HEK293 (cell line): ENCODE measurements at regions not wholly inside any gene's neighbourhood (a gene's known extent, or its start where the extent isn't known, plus 50 kb on each side); places are given as distances from the start of the nearest gene placed in this dataset.

Experiments
- CTCF ChIA-PET: fragments of 350-600 bp; formaldehyde crosslinking; extraction: SDS; loops from one replicate; lab custom pipeline; 2021; ENCODE audit warnings: antibody characterized with exemption; lab: Yijun Ruan, JAX
- POLR2A ChIA-PET: fragments of 300-600 bp; formaldehyde crosslinking; extraction: SDS; loops from one replicate; lab custom pipeline; 2020; ENCODE audit warnings: antibody characterized with exemption, inconsistent platforms; lab: Yijun Ruan, JAX
- H3K27ac ChIP-seq: fragments of 200-500 bp; sonication (Bioruptor generic); 2 replicates; pipeline ENCODE4 v1.5.1; 2014; ENCODE audit warnings: low read depth, low read length, control low read depth, inconsistent platforms; ENCODE audit errors: extremely low read depth
- H3K36me3 ChIP-seq, 2 experiments: fragments of 200-500 bp in 1 of 2; sonication (Bioruptor generic) in 1 of 2; 1 replicate in 1 of 2; 2 replicates in 1 of 2; pipeline ENCODE4 v1.5.1; 2014 to 2017; ENCODE audit warnings: inconsistent platforms in 2 of 2, low read length in 2 of 2; ENCODE audit not compliant: control insufficient read depth in 2 of 2, insufficient read depth in 1 of 2
- H3K4me1 ChIP-seq: fragments of 200-500 bp; sonication (Bioruptor generic); 2 replicates; pipeline ENCODE4 v1.5.1; 2014; ENCODE audit warnings: mild to moderate bottlenecking, low read length, inconsistent platforms; ENCODE audit not compliant: control insufficient read depth, insufficient read depth
- H3K4me3 ChIP-seq: 2 replicates; pipeline ENCODE4 v1.5.1; 2011; ENCODE audit warnings: low read depth, mild to moderate bottlenecking, control low read depth, low read length, moderate library complexity
- H3K9me3 ChIP-seq: fragments of 200-500 bp; sonication (Bioruptor generic); 2 replicates; pipeline ENCODE4 v1.5.1; 2014; ENCODE audit warnings: low read depth, low read length, inconsistent platforms; ENCODE audit not compliant: control insufficient read depth, insufficient read depth
- BCL11A ChIP-seq: fragments of 450-650 bp; formaldehyde crosslinking; IDR thresholded peaks from 2 replicates; pipeline ENCODE4 v1.5.1; 2016; ENCODE audit warnings: low read depth, missing biosample characterization, missing genetic modification characterization
- GLI2 ChIP-seq: fragments of 450-650 bp; formaldehyde crosslinking; IDR thresholded peaks from 2 replicates; pipeline ENCODE4; 2017; ENCODE audit warnings: missing biosample characterization, missing genetic modification characterization, low read depth, borderline replicate concordance
- KLF9 ChIP-seq: fragments of 450-650 bp; formaldehyde crosslinking; IDR thresholded peaks from 2 replicates; pipeline ENCODE4 v1.5.1; 2016; ENCODE audit warnings: missing biosample characterization, missing genetic modification characterization, low read depth
- TCF7L2 ChIP-seq: IDR thresholded peaks from 2 replicates; pipeline ENCODE4 v1.6.1; 2011; ENCODE audit warnings: low read depth, mild to moderate bottlenecking, inconsistent platforms, low read length, moderate library complexity, borderline replicate concordance
- ZBTB1 ChIP-seq: fragments of 450-650 bp; formaldehyde crosslinking; IDR thresholded peaks from 2 replicates; pipeline ENCODE4 v1.5.1; 2016; ENCODE audit warnings: missing biosample characterization, missing genetic modification characterization
- ZBTB20 ChIP-seq: fragments of 450-650 bp; formaldehyde crosslinking; IDR thresholded peaks from 2 replicates; pipeline ENCODE4 v1.5.1; 2016; ENCODE audit warnings: missing biosample characterization, missing genetic modification characterization
- ZBTB48 ChIP-seq: fragments of 450-650 bp; formaldehyde crosslinking; IDR thresholded peaks from 2 replicates; pipeline ENCODE4 v1.5.1; 2016; ENCODE audit warnings: missing biosample characterization, missing genetic modification characterization
- ZFHX2 ChIP-seq: fragments of 450-650 bp; formaldehyde crosslinking; conservative IDR thresholded peaks from 2 replicates; pipeline ENCODE4 v1.5.1; 2016; ENCODE audit warnings: missing biosample characterization, missing genetic modification characterization
- ZFP41 ChIP-seq: fragments of 450-650 bp; formaldehyde crosslinking; IDR thresholded peaks from 2 replicates; pipeline ENCODE4 v1.5.1; 2016; ENCODE audit warnings: missing biosample characterization, missing genetic modification characterization, borderline replicate concordance
- ZNF114 ChIP-seq: fragments of 450-650 bp; formaldehyde crosslinking; IDR thresholded peaks from 2 replicates; pipeline ENCODE4 v1.5.0; 2017; ENCODE audit warnings: missing biosample characterization, missing genetic modification characterization
- ZNF121 ChIP-seq: fragments of 450-650 bp; formaldehyde crosslinking; IDR thresholded peaks from 2 replicates; pipeline ENCODE4 v1.5.1; 2016; ENCODE audit warnings: missing biosample characterization, missing genetic modification characterization
- ZNF2 ChIP-seq: fragments of 450-650 bp; formaldehyde crosslinking; IDR thresholded peaks from 2 replicates; pipeline ENCODE4 v1.5.1; 2016; ENCODE audit warnings: missing biosample characterization, missing genetic modification characterization
- ZNF266 ChIP-seq: fragments of 450-650 bp; formaldehyde crosslinking; IDR thresholded peaks from 2 replicates; pipeline ENCODE4 v1.5.1; 2016; ENCODE audit warnings: missing biosample characterization, missing genetic modification characterization, low read depth
- ZNF274 ChIP-seq, 2 experiments: fragments of 200-500 bp in 1 of 2; fragments of 450-650 bp in 1 of 2; sonication (Bioruptor generic) in 1 of 2; formaldehyde crosslinking in 1 of 2; IDR thresholded peaks; 2 replicates each; pipeline versions ENCODE4 v1.5.1 to v1.6.1; 2014 to 2016; ENCODE audit warnings: borderline replicate concordance in 1 of 2, inconsistent platforms in 1 of 2, low read length in 1 of 2, missing biosample characterization in 1 of 2, missing genetic modification characterization in 1 of 2
- ZNF426 ChIP-seq: fragments of 450-650 bp; formaldehyde crosslinking; IDR thresholded peaks from 2 replicates; pipeline ENCODE4 v1.5.1; 2017; ENCODE audit warnings: missing biosample characterization, missing genetic modification characterization, mild to moderate bottlenecking, inconsistent platforms, moderate library complexity
- ZNF48 ChIP-seq: fragments of 450-650 bp; formaldehyde crosslinking; IDR thresholded peaks from 2 replicates; pipeline ENCODE4 v1.5.1; 2016; ENCODE audit warnings: missing biosample characterization, missing genetic modification characterization
- ZNF501 ChIP-seq: fragments of 450-650 bp; formaldehyde crosslinking; IDR thresholded peaks from 2 replicates; pipeline ENCODE4 v1.5.1; 2016; ENCODE audit warnings: missing biosample characterization, missing genetic modification characterization
- ZNF521 ChIP-seq: fragments of 450-650 bp; formaldehyde crosslinking; IDR thresholded peaks from 2 replicates; pipeline ENCODE4 v1.5.1; 2017; ENCODE audit warnings: missing biosample characterization, mild to moderate bottlenecking, missing genetic modification characterization
- ZNF544 ChIP-seq: fragments of 450-650 bp; formaldehyde crosslinking; IDR thresholded peaks from 2 replicates; pipeline ENCODE4 v1.5.0; 2017; ENCODE audit warnings: missing biosample characterization, missing genetic modification characterization
- ZNF585B ChIP-seq: fragments of 450-650 bp; formaldehyde crosslinking; IDR thresholded peaks from 2 replicates; pipeline ENCODE4 v1.5.1; 2016; ENCODE audit warnings: missing biosample characterization, missing genetic modification characterization
- ZNF623 ChIP-seq: fragments of 450-650 bp; formaldehyde crosslinking; IDR thresholded peaks from 2 replicates; pipeline ENCODE4 v1.5.1; 2016; ENCODE audit warnings: missing biosample characterization, missing genetic modification characterization
- ZNF76 ChIP-seq: fragments of 450-650 bp; formaldehyde crosslinking; IDR thresholded peaks from 2 replicates; pipeline ENCODE4; 2016; ENCODE audit warnings: low read depth, missing biosample characterization, missing genetic modification characterization, borderline replicate concordance
- TF ChIP-seq, protein P1 (sequence below): fragments of 450-650 bp; formaldehyde crosslinking; IDR thresholded peaks from 2 replicates; pipeline ENCODE4 v1.5.1; 2016; ENCODE audit warnings: missing biosample characterization, missing genetic modification characterization
- TF ChIP-seq, protein P2 (sequence below): fragments of 450-650 bp; formaldehyde crosslinking; IDR thresholded peaks from 2 replicates; pipeline ENCODE4 v1.5.1; 2017; ENCODE audit warnings: missing biosample characterization, missing genetic modification characterization
- TF ChIP-seq, protein P3 (sequence below): fragments of 450-650 bp; formaldehyde crosslinking; IDR thresholded peaks from 2 replicates; pipeline ENCODE4 v1.5.1; 2016; ENCODE audit warnings: missing biosample characterization, missing genetic modification characterization

DNA sequence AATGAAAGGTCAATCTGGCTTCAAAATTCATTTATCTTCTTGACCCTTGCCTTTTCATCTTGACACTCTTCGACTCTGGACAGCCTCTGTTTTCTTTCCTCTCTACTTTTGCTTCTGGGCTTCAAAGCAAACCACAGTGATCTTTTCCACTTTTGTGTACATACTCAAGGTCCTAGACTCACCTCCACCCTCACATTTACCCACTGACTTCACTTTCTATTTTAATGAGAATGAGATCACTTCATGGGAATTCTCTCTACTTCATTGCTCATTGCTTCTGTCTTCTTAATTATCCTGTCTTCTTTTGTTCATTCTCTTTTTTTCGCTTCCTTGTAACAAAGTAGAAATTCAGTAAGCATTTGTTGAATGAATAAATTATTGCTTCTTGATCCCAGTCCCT, 330.1 kb upstream of the HAND2 start:
- H3K27ac ChIP-seq, result no peak overlapping the region
- ChIA-PET POLR2A (no interaction called here), CTCF (no interaction called here)
- H3K4me3 ChIP-seq, result no peak overlapping the region
- no peak for TF ChIP-seq KLF9 (tag by site-specific recombination)
- no peaks in the 10 kb centered on the region for H3K4me1 ChIP-seq
- no peaks in the 10 kb centered on the region for H3K9me3 ChIP-seq
- no peaks in the 10 kb centered on the region for H3K36me3 ChIP-seq

DNA sequence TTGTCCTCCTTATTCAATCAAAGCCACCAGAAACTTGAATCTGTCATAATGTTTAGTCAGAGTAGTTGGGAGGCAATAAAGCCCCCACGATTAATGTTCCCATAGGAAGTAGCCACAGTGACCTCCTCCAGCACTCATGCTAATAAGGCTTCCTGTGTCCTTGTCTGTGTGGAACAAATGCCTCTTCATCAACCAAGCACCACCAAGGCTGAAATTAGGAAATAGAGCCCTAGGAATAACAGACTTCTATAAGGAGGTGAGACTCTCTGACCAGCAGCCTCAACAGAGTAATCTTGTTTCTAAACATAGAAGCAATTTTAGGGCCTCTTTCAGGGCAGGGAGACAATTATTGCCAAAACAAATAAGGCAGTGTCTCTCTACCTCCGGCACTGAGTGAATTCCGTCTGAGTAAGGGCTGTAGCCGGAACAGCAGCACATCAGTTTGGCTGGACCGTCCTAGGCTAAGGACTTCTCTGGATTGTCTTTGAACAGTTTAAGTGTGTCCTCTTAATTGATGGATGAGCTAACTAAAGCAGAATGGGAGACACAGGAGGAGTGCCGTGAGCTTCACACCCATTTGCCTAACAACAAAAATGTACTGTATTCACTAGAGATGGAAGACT, 329.2 kb upstream of the HAND2 start:
- TF ChIP-seq ZNF501 (tag by site-specific recombination), result no peak
- TF ChIP-seq ZFP41, result no peak
- TF ChIP-seq ZBTB20 (tag by site-specific recombination), result no peak
- CTCF ChIA-PET, result no interaction called here
- Histone ChIP-seq H3K36me3 (no peaks in the 10 kb centered on the region), H3K4me3 (no peak overlapping the region), H3K4me1 (no peaks in the 10 kb centered on the region), H3K9me3 (no peaks in the 10 kb centered on the region), H3K27ac (no peak overlapping the region)
- POLR2A ChIA-PET, result no interaction called here

DNA sequence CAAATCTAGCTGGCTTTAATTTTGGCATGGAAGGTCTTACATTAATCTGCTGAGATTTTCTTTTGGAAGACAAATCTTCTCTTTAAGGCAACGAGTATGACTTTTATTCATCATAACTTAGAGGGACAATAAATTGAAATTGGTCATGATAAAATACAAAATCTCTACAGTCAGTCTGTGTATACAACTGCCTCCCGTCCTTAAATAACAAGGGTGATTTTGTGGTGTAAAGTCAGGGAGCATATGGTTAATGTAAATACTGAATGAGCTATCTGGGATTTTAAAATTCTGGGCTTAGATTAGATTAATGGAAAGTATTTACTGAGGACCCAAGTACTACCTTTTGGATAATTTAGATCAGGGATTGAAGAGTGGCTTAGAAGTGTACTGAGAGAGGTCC, 328.4 kb upstream of the HAND2 start:
- ChIA-PET CTCF (no interaction called here), POLR2A (no interaction called here)
- H3K9me3 ChIP-seq, result no peaks in the 10 kb centered on the region
- no peak overlapping the region for H3K4me3 ChIP-seq
- TF ChIP-seq ZBTB48 (tag by site-specific recombination) (no peak), TCF7L2 (no peak), ZNF521 (tag by site-specific recombination) (no peak), ZNF2 (tag by site-specific recombination) (no peak), ZBTB1 (tag by site-specific recombination) (no peak), ZNF266 (tag by site-specific recombination) (no peak), ZNF544 (no peak), ZNF114 (tag by site-specific recombination) (no peak), ZBTB20 (tag by site-specific recombination) (no peak), ZNF426 (tag by site-specific recombination) (no peak), ZNF76 (no peak), ZNF48 (tag by site-specific recombination) (no peak), BCL11A (tag by site-specific recombination) (no peak), ZNF623 (no peak)
- TF ChIP-seq, protein P1, sequence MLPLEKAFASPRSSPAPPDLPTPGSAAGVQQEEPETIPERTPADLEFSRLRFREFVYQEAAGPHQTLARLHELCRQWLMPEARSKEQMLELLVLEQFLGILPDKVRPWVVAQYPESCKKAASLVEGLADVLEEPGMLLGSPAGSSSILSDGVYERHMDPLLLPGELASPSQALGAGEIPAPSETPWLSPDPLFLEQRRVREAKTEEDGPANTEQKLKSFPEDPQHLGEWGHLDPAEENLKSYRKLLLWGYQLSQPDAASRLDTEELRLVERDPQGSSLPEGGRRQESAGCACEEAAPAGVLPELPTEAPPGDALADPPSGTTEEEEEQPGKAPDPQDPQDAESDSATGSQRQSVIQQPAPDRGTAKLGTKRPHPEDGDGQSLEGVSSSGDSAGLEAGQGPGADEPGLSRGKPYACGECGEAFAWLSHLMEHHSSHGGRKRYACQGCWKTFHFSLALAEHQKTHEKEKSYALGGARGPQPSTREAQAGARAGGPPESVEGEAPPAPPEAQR (tag by site-specific recombination), result no peak
- H3K4me1 ChIP-seq, result no peaks in the 10 kb centered on the region
- no peaks in the 10 kb centered on the region for H3K36me3 ChIP-seq
- no peak overlapping the region for H3K27ac ChIP-seq

DNA sequence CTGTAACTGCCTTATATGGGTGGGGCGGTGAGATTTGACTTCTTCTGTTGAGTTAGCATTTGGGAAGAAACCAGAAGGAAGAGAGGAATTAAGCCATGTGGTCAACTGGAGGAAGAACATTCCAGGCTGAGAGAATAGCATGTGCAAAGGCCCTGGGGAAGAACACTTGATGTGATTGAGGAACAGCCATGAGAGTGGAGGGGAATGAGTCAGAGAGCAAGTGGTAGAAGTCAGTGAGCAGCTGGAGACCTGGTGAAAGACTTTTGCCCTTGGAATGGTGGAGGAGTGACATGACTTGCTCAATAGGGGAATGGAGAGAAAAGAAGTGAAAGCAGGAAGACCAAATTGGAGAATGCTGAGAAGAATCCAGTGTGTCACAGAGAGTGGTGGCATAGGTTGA, 327.8 kb upstream of the HAND2 start:
- CTCF ChIA-PET, result no interaction called here
- no peak overlapping the region for H3K4me3 ChIP-seq
- POLR2A ChIA-PET, result no interaction called here

More for the DNA sequence above, 327.8 kb upstream of the HAND2 start:
- Histone ChIP-seq H3K36me3 (no peaks in the 10 kb centered on the region), H3K4me1 (no peaks in the 10 kb centered on the region), H3K27ac (no peak overlapping the region), H3K9me3 (no peaks in the 10 kb centered on the region)
- TF ChIP-seq ZNF585B (no peak), ZNF121 (no peak), ZNF623 (peak; percentile 64), GLI2 (no peak), ZNF274 (IDR thresholded peaks at IDR 0.05; ENCODE audit: low read length) (no peak), ZNF274 (tag by site-specific recombination; IDR thresholded peaks at IDR 0.05; ENCODE audit: borderline replicate concordance) (no peak), ZFHX2 (tag by site-specific recombination) (no peak)
- TF ChIP-seq, protein P2, sequence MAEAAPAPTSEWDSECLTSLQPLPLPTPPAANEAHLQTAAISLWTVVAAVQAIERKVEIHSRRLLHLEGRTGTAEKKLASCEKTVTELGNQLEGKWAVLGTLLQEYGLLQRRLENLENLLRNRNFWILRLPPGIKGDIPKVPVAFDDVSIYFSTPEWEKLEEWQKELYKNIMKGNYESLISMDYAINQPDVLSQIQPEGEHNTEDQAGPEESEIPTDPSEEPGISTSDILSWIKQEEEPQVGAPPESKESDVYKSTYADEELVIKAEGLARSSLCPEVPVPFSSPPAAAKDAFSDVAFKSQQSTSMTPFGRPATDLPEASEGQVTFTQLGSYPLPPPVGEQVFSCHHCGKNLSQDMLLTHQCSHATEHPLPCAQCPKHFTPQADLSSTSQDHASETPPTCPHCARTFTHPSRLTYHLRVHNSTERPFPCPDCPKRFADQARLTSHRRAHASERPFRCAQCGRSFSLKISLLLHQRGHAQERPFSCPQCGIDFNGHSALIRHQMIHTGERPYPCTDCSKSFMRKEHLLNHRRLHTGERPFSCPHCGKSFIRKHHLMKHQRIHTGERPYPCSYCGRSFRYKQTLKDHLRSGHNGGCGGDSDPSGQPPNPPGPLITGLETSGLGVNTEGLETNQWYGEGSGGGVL (tag by site-specific recombination), result no peak
- TF ChIP-seq, protein P3, sequence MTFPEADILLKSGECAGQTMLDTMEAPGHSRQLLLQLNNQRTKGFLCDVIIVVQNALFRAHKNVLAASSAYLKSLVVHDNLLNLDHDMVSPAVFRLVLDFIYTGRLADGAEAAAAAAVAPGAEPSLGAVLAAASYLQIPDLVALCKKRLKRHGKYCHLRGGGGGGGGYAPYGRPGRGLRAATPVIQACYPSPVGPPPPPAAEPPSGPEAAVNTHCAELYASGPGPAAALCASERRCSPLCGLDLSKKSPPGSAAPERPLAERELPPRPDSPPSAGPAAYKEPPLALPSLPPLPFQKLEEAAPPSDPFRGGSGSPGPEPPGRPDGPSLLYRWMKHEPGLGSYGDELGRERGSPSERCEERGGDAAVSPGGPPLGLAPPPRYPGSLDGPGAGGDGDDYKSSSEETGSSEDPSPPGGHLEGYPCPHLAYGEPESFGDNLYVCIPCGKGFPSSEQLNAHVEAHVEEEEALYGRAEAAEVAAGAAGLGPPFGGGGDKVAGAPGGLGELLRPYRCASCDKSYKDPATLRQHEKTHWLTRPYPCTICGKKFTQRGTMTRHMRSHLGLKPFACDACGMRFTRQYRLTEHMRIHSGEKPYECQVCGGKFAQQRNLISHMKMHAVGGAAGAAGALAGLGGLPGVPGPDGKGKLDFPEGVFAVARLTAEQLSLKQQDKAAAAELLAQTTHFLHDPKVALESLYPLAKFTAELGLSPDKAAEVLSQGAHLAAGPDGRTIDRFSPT (tag by site-specific recombination), result no peak
